ENCODE measurements at regions not wholly inside any gene's neighbourhood (a gene's known extent, or its start where the extent isn't known, plus 50 kb on each side); places are given as distances from the start of the nearest gene placed in this dataset.

- no peak for ATAC-seq
Measured at GRCh38 chr3:144235489-144235888, 263.9 kb downstream of the DIPK2A start.

- ATAC-seq = no peak
Measured at GRCh38 chr3:144237351-144237750, 265.7 kb downstream of the DIPK2A start.

DNA sequence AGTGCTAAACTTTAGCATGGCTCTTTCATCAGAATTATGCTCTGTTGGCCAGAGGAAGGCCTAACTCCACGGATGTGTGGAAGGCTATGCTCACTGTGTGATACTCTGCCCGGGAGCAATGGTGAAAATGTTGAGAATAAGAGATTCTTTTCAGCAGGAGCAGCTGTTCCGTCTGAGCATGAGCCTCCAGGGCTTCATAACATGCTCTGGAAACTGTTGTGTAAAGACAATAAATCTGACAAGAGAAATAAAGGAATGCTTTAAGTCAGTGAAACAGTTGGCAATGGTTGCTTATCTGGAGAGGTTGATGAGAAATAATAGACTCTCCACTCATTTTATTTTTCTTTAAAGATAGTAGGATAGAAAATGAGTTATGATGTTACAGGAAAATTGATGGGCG is 269.8 kb downstream of the DIPK2A start:
- no peak for ATAC-seq

DNA sequence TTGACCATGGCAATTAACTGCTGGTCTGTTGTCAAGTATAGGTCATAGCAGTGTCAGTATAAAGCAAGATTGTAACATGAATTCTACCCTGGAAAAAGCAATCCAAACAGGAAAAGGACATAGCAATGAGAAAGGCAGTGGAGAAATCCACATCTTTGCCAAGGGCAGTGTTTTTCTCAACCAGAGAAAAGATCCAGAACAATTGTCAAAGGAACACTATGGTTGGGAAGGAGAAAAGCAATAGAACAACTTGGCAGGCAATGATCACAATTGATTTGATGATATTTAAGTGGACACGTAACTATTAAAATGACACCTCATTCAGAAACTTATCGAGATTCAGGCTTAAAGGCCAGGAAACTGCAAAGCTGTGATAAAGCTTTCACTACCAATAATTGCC is 271.1 kb downstream of the DIPK2A start:
- ATAC-seq = no peak

DNA sequence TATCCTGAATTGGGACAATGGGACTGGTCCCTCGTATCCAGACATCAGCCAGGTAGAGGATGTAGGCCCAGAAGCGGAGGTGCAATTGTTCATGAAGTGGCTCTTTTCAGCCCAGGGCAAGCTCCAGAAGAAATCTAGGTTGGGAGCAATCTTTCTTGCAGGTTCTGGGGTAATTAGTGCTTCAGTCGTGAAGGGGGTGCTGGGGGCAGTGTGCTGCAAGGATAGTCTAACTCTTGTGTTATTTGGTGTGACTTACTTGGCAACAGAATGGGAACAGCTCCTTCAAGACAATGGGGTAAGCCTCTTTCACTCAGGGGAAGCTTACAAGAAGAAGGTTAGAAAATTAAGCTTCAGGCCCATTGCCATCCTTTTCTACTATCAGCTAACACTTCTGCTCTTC is 273.0 kb downstream of the DIPK2A start:
- no peak for ATAC-seq

DNA sequence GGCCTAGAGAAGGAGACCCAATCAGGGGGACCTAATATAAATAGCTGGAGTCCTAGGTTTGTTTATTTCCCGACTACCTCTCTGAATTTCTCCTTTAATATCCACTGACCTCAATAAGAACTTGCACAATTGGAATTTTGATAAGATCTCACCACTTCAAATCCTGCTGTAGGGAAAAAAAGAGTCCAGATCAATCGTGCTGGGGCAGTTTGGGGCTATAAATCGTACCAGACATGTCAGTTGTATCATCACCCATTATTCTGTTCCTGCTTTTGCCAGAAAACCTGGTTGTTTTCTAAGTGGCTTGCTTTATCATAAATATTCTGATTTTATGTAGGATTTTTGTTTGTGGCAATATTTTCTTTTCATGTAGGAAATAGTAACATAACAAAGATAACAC is 281.3 kb downstream of the DIPK2A start:
- no peak for ATAC-seq

DNA sequence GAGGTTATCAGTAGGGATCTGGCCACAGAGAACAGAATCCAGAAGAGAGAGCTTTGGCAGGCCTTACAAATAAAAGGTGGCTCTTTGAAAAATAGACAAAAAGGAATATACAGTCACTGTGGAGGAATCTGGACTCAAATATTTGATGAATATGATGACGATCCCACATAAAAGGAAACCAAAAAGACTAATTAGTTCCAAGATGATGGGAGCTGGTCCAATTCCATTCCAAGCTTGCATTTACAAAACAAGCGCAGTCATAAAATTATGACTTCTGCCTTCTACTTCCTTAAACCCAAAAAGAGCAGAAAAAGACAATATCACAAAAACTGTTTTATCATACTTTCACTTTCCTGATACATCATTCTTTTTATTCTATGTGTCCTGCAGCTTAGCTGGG is 285.8 kb downstream of the DIPK2A start:
- no peak for ATAC-seq

GRCh38 chr3:144259267-144259666 is 287.6 kb downstream of the DIPK2A start:
- no peak for ATAC-seq

GRCh38 chr3:144263706-144264105 is 292.1 kb downstream of the DIPK2A start:
- no peak for ATAC-seq

DNA sequence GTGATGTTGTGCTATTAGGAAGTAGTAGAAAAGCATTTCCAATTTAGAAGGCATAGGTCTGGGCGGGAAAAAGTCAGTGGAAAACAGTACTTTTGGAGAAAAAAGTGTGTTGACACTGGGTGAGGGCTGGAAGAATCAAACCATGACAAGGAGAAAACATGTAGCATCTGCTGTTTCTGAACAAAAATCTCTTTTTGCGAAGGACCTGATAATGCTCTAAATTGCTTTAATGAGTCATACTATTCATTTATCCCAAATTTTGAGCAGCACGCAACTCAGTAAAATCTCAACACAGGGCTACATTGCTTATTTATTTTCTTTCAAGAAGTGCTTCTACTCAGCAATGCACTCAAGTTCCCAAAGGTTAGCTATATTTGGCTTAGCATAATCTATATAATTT is 292.7 kb downstream of the DIPK2A start:
- no peak for ATAC-seq

DNA sequence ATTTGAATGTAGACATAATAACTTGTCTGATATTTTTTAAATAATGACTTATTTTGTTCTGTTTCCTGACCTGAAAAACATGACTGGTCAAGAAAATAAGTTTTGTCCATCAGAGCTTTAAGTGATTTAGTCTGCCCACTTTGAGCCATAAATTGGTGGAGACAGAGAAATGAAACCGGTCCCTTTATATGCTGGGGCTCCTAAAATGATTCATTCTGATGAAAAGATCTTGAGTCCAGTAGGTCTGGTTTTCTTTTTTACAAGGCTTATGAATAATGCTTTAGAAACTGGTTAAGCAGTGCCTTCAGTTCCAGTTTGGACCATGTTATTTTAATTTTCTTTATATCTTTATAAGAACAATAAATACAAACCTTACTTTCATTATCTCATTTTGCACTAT is 293.2 kb downstream of the DIPK2A start:
- no peak for ATAC-seq

DNA sequence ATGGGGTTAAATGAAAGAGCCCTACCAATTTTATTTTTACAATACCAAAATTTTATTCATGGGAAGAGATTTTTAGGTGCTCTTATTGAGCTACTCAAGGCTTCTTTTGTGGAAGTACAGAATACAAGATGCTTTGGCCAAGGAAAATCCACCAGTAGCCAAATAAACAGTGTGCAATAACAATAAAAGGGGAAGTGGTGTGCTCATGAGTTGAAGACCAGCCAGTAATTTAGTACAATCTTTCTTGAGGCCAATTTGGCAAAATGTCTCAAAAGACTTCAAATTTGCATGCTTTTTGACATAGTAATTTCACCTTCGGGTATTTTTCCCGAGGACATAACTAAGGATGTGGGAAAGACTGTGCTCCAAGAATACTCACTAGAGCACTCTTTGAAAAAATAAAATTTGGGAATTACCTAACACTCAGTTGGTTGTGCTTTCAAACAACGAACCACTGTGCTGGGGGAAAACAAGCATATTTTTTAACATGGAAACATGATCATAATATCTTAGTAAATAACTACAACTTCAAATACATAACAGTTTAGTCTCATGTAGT is 294.0 kb downstream of the DIPK2A start:
- ATAC-seq = no peak

DNA sequence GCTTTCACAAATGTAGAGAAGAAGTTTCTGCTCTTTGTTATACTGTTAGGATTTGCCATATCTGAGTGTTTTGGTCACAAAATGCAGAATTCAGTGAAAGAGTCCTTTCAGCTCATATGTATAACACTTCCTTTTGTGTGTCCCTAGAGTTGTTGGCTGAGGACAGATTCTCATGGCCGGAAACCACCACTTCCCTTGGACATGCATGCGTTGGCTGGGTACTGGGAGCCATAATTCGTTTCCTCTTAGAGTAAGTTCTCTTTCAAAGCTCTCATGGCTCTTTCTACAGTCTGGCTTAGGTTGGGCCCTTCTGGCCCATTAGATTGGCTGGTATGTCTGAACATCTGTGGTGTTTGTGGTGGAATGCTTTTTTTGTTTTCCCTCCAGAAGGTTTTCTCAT is 298.5 kb downstream of the DIPK2A start:
- ATAC-seq = no peak

DNA sequence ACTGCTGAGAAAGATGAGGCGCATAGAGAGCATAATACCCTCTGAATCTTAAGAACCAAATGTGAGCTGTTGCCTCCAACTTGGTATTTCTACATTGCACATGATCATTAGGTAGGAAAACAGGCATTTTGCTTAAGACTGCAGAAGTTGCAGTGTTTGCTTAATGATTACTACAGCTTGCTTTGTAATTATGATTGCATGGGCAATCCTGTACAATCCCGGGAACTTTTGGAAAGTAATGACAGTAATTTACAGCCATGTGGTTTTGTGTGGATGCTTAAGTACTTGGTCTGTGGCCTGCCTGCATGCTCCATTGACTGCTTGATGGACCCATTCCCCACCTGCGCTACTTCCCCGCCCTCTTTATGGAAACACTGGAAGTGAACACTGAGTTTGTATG is 301.1 kb downstream of the DIPK2A start:
- ATAC-seq = no peak

DNA sequence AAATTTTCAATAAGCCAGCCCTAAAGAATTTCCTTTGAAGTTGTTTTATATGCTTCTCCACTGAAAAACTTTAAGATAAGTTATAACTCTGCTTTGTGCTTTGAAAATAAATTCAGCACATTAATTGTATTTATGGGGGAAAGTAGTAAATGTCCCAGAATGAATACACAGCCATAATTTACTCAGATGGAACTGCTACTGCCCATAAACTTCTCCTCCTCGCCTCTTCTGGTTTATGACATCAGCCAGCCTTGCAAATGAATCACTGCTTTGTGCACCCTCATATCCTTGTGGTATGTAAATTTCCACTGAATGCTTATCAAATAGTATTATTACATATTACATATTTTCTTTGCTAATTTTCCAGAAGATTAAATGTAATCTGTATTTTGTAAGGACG is 302.0 kb downstream of the DIPK2A start:
- no peak for ATAC-seq

DNA sequence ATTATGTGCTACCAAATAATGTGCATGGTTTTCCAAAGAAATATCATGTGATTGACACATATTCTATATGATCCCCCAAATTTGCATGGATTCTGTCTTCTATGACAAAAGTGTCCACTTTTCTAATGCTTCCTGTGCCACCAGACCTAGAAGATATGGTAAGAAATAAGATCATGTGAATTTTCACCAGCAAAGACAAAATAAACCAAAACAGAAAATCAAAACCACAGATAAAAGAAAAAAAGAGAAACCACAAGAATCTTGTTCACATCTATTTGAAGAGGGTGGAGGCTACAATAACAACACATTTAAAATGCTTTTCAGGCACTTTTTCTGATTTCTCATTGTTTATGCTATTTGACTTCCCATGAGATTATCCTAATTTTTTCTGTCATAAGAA is 303.4 kb downstream of the DIPK2A start:
- ATAC-seq = no peak

DNA sequence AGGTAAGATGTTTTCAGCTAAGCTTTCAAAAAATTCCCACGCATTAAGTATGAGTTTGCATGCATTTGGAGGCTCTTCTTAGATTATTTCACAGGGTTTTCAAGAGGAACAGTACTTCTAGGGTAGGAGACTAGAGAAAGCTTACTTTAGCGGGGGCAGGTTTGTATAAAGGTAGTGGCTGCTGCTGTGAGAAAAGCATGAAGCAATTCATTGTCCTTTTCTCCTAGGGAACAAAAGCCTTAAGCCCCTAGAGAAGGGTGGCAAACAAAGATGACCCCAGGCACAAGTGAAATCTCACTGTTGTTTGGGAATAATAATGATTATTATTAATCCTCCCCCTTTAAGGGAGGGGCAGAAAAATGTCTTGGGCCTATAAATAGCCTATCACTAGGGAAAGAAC is 310.7 kb downstream of the DIPK2A start:
- ATAC-seq = no peak

DNA sequence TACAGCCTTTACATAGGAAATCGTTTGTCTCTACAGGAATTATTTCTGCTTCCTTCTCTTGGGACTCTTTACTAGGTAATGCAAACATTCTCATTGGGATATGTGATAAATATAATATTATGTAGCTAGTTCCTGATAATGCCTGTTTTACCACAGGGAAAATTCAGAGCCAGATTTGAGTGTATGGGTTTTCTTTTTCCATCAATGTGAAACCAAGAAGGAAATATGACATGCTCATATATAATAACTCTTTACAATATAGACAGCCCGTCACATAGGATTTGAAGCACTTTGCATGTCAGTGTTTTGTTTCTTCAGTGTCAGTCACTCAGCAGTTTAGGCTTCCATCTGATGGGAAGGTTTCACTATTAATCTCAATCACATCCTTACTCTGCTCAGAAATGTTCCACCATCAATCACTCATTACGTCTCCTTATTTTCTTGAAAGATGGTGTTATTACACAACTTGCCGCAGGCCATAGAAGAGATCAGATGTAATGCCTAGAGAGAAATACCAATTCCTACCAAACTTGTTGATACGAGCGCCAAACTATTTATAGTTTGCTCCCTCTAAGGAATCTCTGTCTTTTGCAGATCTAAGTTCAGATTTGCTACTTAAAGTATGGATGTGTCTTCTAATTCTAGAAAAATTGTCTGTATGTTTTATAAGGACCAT is 314.8 kb downstream of the DIPK2A start:
- no peak for ATAC-seq

GRCh38 chr3:144287001-144287400 is 315.4 kb downstream of the DIPK2A start:
- ATAC-seq = no peak

DNA sequence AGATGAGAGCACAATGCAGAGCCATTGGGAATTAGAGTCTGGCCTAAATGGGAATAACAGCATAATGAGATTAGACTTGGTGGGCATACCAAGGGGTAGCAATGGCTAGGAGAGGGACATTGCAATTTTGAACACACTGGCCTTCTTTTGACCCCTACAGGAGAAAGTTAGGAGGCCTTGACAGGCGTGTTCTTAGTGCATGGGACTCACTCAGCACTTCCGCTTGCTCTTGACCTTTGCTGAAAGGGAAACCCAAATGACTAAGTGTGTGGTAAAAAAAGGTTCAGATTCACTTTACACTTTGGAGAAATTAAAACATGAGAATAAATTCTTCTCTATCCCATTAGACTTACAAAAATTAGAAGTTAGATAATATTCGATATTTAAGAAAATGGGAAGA is 317.4 kb downstream of the DIPK2A start:
- ATAC-seq = no peak

GRCh38 chr3:144294659-144295538 is 323.3 kb downstream of the DIPK2A start:
- ATAC-seq = no peak

- no peak for ATAC-seq
Measured at GRCh38 chr3:144295613-144296012, 324.0 kb downstream of the DIPK2A start.

GRCh38 chr3:144296808-144297207 is 325.2 kb downstream of the DIPK2A start:
- no peak for ATAC-seq

DNA sequence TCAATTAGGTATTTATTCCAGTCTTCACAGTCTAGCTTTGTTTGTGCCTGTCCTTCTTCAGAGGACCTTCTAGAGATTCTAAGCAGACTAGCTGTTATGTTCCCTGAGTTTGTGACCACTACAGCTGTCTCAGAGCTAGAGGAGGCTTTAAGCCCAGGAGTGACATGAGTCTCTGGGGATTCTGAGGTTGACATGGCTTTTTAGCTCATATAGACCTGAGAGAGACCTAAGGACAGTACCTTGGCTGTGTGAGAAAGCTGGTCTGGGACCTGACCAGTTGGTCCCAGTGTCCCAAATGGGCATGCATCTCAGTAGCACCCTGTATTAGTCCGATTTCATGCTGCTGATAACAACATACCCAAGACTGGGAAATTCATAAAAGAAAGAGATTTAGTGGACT is 330.2 kb downstream of the DIPK2A start:
- ATAC-seq = no peak
